H9 (cell line): ENCODE measurements at regions not wholly inside any gene's neighbourhood (a gene's known extent, or its start where the extent isn't known, plus 50 kb on each side); places are given as distances from the start of the nearest gene placed in this dataset.

Source experiments
- DNase-seq: peaks from one replicate; pipeline ENCODE4 v3.0.0-alpha.2; 2017
- H2AFZ ChIP-seq: one replicate; pipeline ENCODE4 v1.6.1; 2013; ENCODE audit warnings: mild to moderate bottlenecking, low read length, control low read depth, moderate library complexity
- H2AK5ac ChIP-seq: 2 replicates; pipeline ENCODE4 v1.6.1; 2013; ENCODE audit warnings: low read length, control low read depth, mixed read lengths; ENCODE audit not compliant: insufficient read length
- H2BK120ac ChIP-seq: one replicate; pipeline ENCODE4 v1.6.1; 2013; ENCODE audit warnings: low read depth, mild to moderate bottlenecking, low read length, control low read depth, inconsistent platforms; ENCODE audit not compliant: poor library complexity, severe bottlenecking
- H2BK12ac ChIP-seq: 2 replicates; pipeline ENCODE4 v1.6.1; 2013; ENCODE audit warnings: low read length, control low read depth, mixed read lengths, low read depth; ENCODE audit not compliant: insufficient read length
- H2BK15ac ChIP-seq: 2 replicates; pipeline ENCODE4 v1.6.1; 2013; ENCODE audit warnings: low read depth, low read length, control low read depth
- H2BK20ac ChIP-seq: one replicate; pipeline ENCODE4 v1.6.1; 2013; ENCODE audit warnings: low read depth, mild to moderate bottlenecking, low read length, control low read depth, inconsistent platforms; ENCODE audit not compliant: poor library complexity, severe bottlenecking
- H2BK5ac ChIP-seq: 2 replicates; pipeline ENCODE4 v1.6.1; 2013; ENCODE audit warnings: low read length, control low read depth, mixed read lengths; ENCODE audit not compliant: insufficient read length
- H3K14ac ChIP-seq: 2 replicates; pipeline ENCODE4 v1.6.1; 2013; ENCODE audit warnings: low read length, control low read depth; ENCODE audit not compliant: insufficient read depth
- H3K18ac ChIP-seq: 2 replicates; pipeline ENCODE4 v1.6.1; 2013; ENCODE audit warnings: low read depth, mild to moderate bottlenecking, mixed read lengths, low read length, control low read depth; ENCODE audit not compliant: insufficient read length
- H3K23ac ChIP-seq: 2 replicates; pipeline ENCODE4 v1.6.1; 2013; ENCODE audit warnings: low read length, control low read depth, mixed read lengths, low read depth; ENCODE audit not compliant: insufficient read length
- H3K23me2 ChIP-seq: 2 replicates; pipeline ENCODE4 v1.6.1; 2013; ENCODE audit warnings: low read depth, mild to moderate bottlenecking, mixed read lengths, low read length, control low read depth; ENCODE audit not compliant: insufficient read length, poor library complexity, severe bottlenecking
- H3K27ac ChIP-seq: 2 replicates; pipeline ENCODE4 v1.5.1; 2013; ENCODE audit warnings: low read length, control low read depth, mixed read lengths, low read depth; ENCODE audit not compliant: insufficient read length
- H3K27me3 ChIP-seq: 2 replicates; pipeline ENCODE4 v1.6.1; 2013; ENCODE audit warnings: low read length, control low read depth, inconsistent platforms; ENCODE audit not compliant: insufficient read depth
- H3K4ac ChIP-seq: 2 replicates; pipeline ENCODE4 v1.6.1; 2013; ENCODE audit warnings: low read depth, mild to moderate bottlenecking, control low read depth, inconsistent platforms, low read length, moderate library complexity
- H3K4me1 ChIP-seq: 2 replicates; pipeline ENCODE4 v1.6.1; 2013; ENCODE audit warnings: low read length, control low read depth, inconsistent platforms; ENCODE audit not compliant: insufficient read depth
- H3K4me2 ChIP-seq: 2 replicates; pipeline ENCODE4 v1.6.1; 2013; ENCODE audit warnings: low read length, control low read depth, mixed read lengths; ENCODE audit not compliant: insufficient read length, insufficient read depth
- H3K56ac ChIP-seq: 2 replicates; pipeline ENCODE4 v1.6.1; 2013; ENCODE audit warnings: low read depth, mild to moderate bottlenecking, mixed read lengths, low read length, control low read depth; ENCODE audit not compliant: insufficient read length
- H3K79me1 ChIP-seq: 2 replicates; pipeline ENCODE4 v1.6.1; 2013; ENCODE audit warnings: low read depth, mild to moderate bottlenecking, moderate library complexity, low read length, control low read depth, inconsistent platforms; ENCODE audit not compliant: insufficient read depth, poor library complexity, severe bottlenecking
- H3K79me2 ChIP-seq: 2 replicates; pipeline ENCODE4 v1.6.1; 2013; ENCODE audit warnings: low read length, control low read depth, inconsistent platforms; ENCODE audit not compliant: insufficient read depth
- H3K9ac ChIP-seq: 2 replicates; pipeline ENCODE4 v1.6.1; 2013; ENCODE audit warnings: low read length, control low read depth, mixed read lengths; ENCODE audit not compliant: insufficient read length; ENCODE audit errors: extremely low read depth
- H3K9me3 ChIP-seq: one replicate; pipeline ENCODE4 v1.6.1; 2013; ENCODE audit warnings: low read depth, low read length, inconsistent platforms; ENCODE audit not compliant: control insufficient read depth
- H3T11ph ChIP-seq: one replicate; pipeline ENCODE4 v1.6.1; 2013; ENCODE audit warnings: mild to moderate bottlenecking, low read length, control low read depth, inconsistent platforms
- H4K20me1 ChIP-seq: one replicate; pipeline ENCODE4 v1.6.1; 2013; ENCODE audit not compliant: control insufficient read depth, insufficient read length, insufficient read depth
- H4K5ac ChIP-seq: 2 replicates; pipeline ENCODE4 v1.6.1; 2013; ENCODE audit warnings: low read depth, mild to moderate bottlenecking, mixed read lengths, low read length, control low read depth; ENCODE audit not compliant: insufficient read length
- H4K8ac ChIP-seq: replicated peaks from 2 replicates; pipeline ENCODE4 v1.6.1; 2013; ENCODE audit warnings: low read length, control low read depth, mixed read lengths, low read depth; ENCODE audit not compliant: insufficient read length
- H4K91ac ChIP-seq: 2 replicates; pipeline ENCODE4 v1.6.1; 2013; ENCODE audit warnings: low read depth, mild to moderate bottlenecking, moderate library complexity, mixed read lengths, low read length, control low read depth; ENCODE audit not compliant: insufficient read length
- H3K27ac Mint-ChIP-seq, 3 experiments: 2 replicates in 2 of 3; 3 replicates in 1 of 3; pipeline ENCODE4 v1.8.0; 2020 to 2021; ENCODE audit warnings: mixed read lengths in 3 of 3, mild to moderate bottlenecking in 1 of 3, moderate library complexity in 1 of 3
- H3K27me3 Mint-ChIP-seq: 2 replicates; pipeline ENCODE4 v1.8.0; 2021; ENCODE audit warnings: low read depth, mild to moderate bottlenecking, moderate library complexity, mixed read lengths
- H3K36me3 Mint-ChIP-seq, 3 experiments: 2 replicates in 2 of 3; 3 replicates in 1 of 3; pipeline ENCODE4 v1.8.0; 2020 to 2021; ENCODE audit warnings: low read depth in 3 of 3, mixed read lengths in 3 of 3; ENCODE audit not compliant: insufficient read depth in 1 of 3
- H3K4me1 Mint-ChIP-seq, 2 experiments: 2 replicates each; pipeline ENCODE4 v1.8.0; 2020; ENCODE audit warnings: mixed read lengths in 2 of 2
- H3K4me3 Mint-ChIP-seq, 2 experiments: 2 replicates in 1 of 2; 3 replicates in 1 of 2; pipeline ENCODE4 v1.8.0; 2020 to 2021; ENCODE audit warnings: mild to moderate bottlenecking in 2 of 2, mixed read lengths in 2 of 2, moderate library complexity in 1 of 2
- H3K9me3 Mint-ChIP-seq, 2 experiments: 2 replicates in 1 of 2; 3 replicates in 1 of 2; pipeline ENCODE4 v1.8.0; 2020; ENCODE audit warnings: mild to moderate bottlenecking in 2 of 2, mixed read lengths in 2 of 2, moderate library complexity in 1 of 2
- CTCF ChIP-seq: fragments of 200-600 bp; sonication (generic); conservative IDR thresholded peaks from 3 replicates; pipeline ENCODE4 v1.8.0; 2021; ENCODE audit warnings: antibody characterized with exemption, mild to moderate bottlenecking
- WGBS: extraction: QIAGEN DNeasy Blood & Tissue Kit; methylation state at CpG from one replicate; pipeline ENCODE4 v1.1.7; 2013; ENCODE audit warnings: missing lambda C conversion rate, low lambda C conversion rate, mixed read lengths; ENCODE audit not compliant: insufficient read length; ENCODE audit errors: extremely low coverage; 5-methylcytosine and 5-hydroxymethylcytosine counted together

GRCh38 chr1:88140325-88140724, 543.7 kb upstream of the PKN2 start:
- Histone ChIP-seq H3K23me2 (no peaks in the 10 kb centered on the region), H3K23ac (no peak overlapping the region), H3K14ac (no peak overlapping the region), H2BK15ac (no peak overlapping the region), H3K27me3 (no peaks in the 10 kb centered on the region), H3K18ac (no peak overlapping the region), H2BK120ac (no peak overlapping the region), H4K20me1 (no peaks in the 10 kb centered on the region), H3K4me2 (no peak overlapping the region), H2BK20ac (no peak overlapping the region), H2AFZ (no peak overlapping the region), H4K8ac (no peak overlapping the region), H2AK5ac (no peak overlapping the region), H3T11ph (no peak overlapping the region), H3K79me2 (no peaks in the 10 kb centered on the region), H3K27ac (no peak overlapping the region), H4K91ac (no peak overlapping the region), H3K9ac (no peak overlapping the region), H3K9me3 (no peaks in the 10 kb centered on the region), H3K4me1 (peaks cover 3% of the 10 kb centered on the region; the same call in 1 of the 2 replicates), H4K5ac (no peak overlapping the region), H2BK12ac (no peak overlapping the region), H3K4ac (no peak overlapping the region), H2BK5ac (no peak overlapping the region), H3K56ac (no peak overlapping the region), H3K79me1 (no peaks in the 10 kb centered on the region)
- DNase-seq = no peak
- Mint-ChIP-seq H3K4me1 (peaks cover 34 to 42% of the 10 kb centered on the region in 2 experiments), H3K27ac (no peak overlapping the region), H3K36me3 (no peaks in the 10 kb centered on the region), H3K4me3 (no peak overlapping the region), H3K9me3 (no peaks in the 10 kb centered on the region), H3K27me3 (no peaks in the 10 kb centered on the region)
- no CpG with 5 or more reads among the region's 1 CpG for WGBS
- TF ChIP-seq CTCF = no peak
